Keratinocyte (primary cell): ENCODE measurements at regions not wholly inside any gene's neighbourhood (a gene's known extent, or its start where the extent isn't known, plus 50 kb on each side); places are given as distances from the start of the nearest gene placed in this dataset.

ENCODE experiments used
- DNase-seq: peaks from one replicate; pipeline ENCODE4 v3.0.0-alpha.2; 2011; ENCODE audit warnings: low read depth, missing footprints, low spot score
- FAIRE-seq: peaks from 2 replicates; lab custom pipeline; 2011; peaks lifted over from hg19 to GRCh38; lab: Jason Lieb, UNC
- H2AFZ ChIP-seq: 2 replicates; pipeline ENCODE4 v1.6.0; 2012; ENCODE audit warnings: low read length, control low read depth, inconsistent platforms; ENCODE audit not compliant: control insufficient read depth
- H3K27ac ChIP-seq: 2 replicates; pipeline ENCODE4 v1.5.1; 2011; ENCODE audit warnings: low read length; ENCODE audit not compliant: control insufficient read depth, insufficient read depth
- H3K27me3 ChIP-seq: 3 replicates; pipeline ENCODE4 v1.6.0; 2011; ENCODE audit warnings: low read length; ENCODE audit not compliant: control insufficient read depth, insufficient read depth; ENCODE audit errors: extremely low read depth
- H3K36me3 ChIP-seq, 2 experiments: 2 replicates in 1 of 2; 3 replicates in 1 of 2; pipeline ENCODE4 v1.5.1; 2011; ENCODE audit warnings: low read length in 2 of 2, mild to moderate bottlenecking in 1 of 2; ENCODE audit not compliant: control insufficient read depth in 2 of 2, insufficient read depth in 2 of 2; ENCODE audit errors: extremely low read depth in 1 of 2
- H3K4me1 ChIP-seq: 3 replicates; pipeline ENCODE4 v1.5.1; 2011; ENCODE audit warnings: low read length; ENCODE audit not compliant: control insufficient read depth, insufficient read depth; ENCODE audit errors: extremely low read depth
- H3K4me2 ChIP-seq: 3 replicates; pipeline ENCODE4 v1.6.0; 2011; ENCODE audit warnings: low read depth, low read length; ENCODE audit not compliant: control insufficient read depth, insufficient read depth; ENCODE audit errors: extremely low read depth
- H3K4me3 ChIP-seq, 3 experiments: fragments of 200-600 bp in 1 of 3; sonication (generic) in 1 of 3; 2 replicates in 2 of 3; 3 replicates in 1 of 3; pipeline ENCODE4 v1.5.1; 2011 to 2016; ENCODE audit warnings: low read length in 3 of 3, mild to moderate bottlenecking in 3 of 3, control low read depth in 2 of 3, inconsistent platforms in 1 of 3, low read depth in 1 of 3, mixed read lengths in 1 of 3, mixed run types in 1 of 3, moderate library complexity in 1 of 3; ENCODE audit not compliant: control insufficient read depth in 2 of 3, insufficient read depth in 2 of 3; ENCODE audit errors: extremely low read depth in 1 of 3
- H3K79me2 ChIP-seq: 2 replicates; pipeline ENCODE4 v1.6.0; 2012; ENCODE audit warnings: low read length; ENCODE audit not compliant: control insufficient read depth, insufficient read depth
- H3K9ac ChIP-seq: 3 replicates; pipeline ENCODE4 v1.6.0; 2011; ENCODE audit warnings: low read length; ENCODE audit not compliant: control insufficient read depth, insufficient read depth; ENCODE audit errors: extremely low read depth
- H3K9me1 ChIP-seq: 3 replicates; pipeline ENCODE4 v1.6.0; 2011; ENCODE audit warnings: low read length; ENCODE audit not compliant: control insufficient read depth, insufficient read depth; ENCODE audit errors: extremely low read depth
- H3K9me3 ChIP-seq: 2 replicates; pipeline ENCODE4 v1.5.1; 2012; ENCODE audit warnings: low read depth, low read length; ENCODE audit not compliant: control insufficient read depth
- H4K20me1 ChIP-seq: 3 replicates; pipeline ENCODE4 v1.6.0; 2011; ENCODE audit warnings: low read length; ENCODE audit not compliant: control insufficient read depth, insufficient read depth; ENCODE audit errors: extremely low read depth
- CTCF ChIP-seq, 3 experiments: IDR thresholded peaks in 1 of 3; conservative IDR thresholded peaks in 1 of 3; optimal IDR thresholded peaks in 1 of 3; 2 replicates in 2 of 3; 3 replicates in 1 of 3; pipeline versions ENCODE3 to v1.5.1; 2011; ENCODE audit warnings: low read length in 3 of 3, mild to moderate bottlenecking in 3 of 3, moderate library complexity in 2 of 3, control low read depth in 1 of 3, inconsistent platforms in 1 of 3; ENCODE audit not compliant: insufficient read depth in 2 of 3; ENCODE audit errors: extremely low read depth in 1 of 3
- EZH2 ChIP-seq: IDR thresholded peaks from one replicate; pipeline ENCODE4 v1.6.1; 2012; ENCODE audit warnings: inconsistent platforms, mild to moderate bottlenecking, low read length, moderate library complexity
- dilution Hi-C: fragments of 300-500 bp; cut with MboI; formaldehyde crosslinking; loops from one replicate; pipeline ENCODE4 v1.7.0; 2020; ENCODE audit warnings: low sequenced_read_pairs; ENCODE audit not compliant: extremely low pct_ligation_motif_present

- Histone ChIP-seq H4K20me1 (no peaks in the 10 kb centered on the region), H3K4me2 (no peak overlapping the region), H3K4me1 (no peaks in the 10 kb centered on the region), H3K9me3 (no peaks in the 10 kb centered on the region), H3K27ac (no peak overlapping the region), H3K9ac (no peak overlapping the region), H3K9me1 (no peaks in the 10 kb centered on the region), H3K27me3 (no peaks in the 10 kb centered on the region), H3K4me3 (no peak overlapping the region), H2AFZ (no peak overlapping the region), H3K36me3 (no peaks in the 10 kb centered on the region), H3K79me2 (no peaks in the 10 kb centered on the region)
- dilution Hi-C loops: loop anchor here (25.0 kb wide), 1 partner anchor 191 kb away; no protein-coding TSS in a partner anchor
- no peak for TF ChIP-seq EZH2
- DNase-seq: no peak
- FAIRE-seq: no peak
These were observed 81.0 kb upstream of the SGIP1 start for GRCh38 chr1:66452982-66453381.

DNA sequence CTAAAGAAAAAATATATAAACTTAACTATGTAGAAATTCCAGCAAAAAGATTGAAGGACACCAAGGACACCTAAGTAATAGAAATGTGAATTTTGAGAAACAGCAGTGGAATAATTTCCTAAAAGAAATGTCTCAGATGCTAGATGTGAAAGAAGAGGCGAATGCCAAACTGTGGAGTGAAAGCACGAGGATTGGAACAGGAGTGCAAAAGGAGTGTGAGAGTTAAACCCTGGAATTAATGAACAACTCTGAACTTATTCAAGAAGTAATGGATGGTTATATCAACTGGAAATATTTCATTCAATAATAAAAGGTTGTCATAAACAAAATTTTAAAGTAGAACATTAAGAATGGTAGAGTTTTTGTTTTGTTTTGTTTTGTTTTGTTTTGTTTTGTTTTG is 78.5 kb upstream of the SGIP1 start:
- FAIRE-seq: no peak
- no peak for DNase-seq
- Histone ChIP-seq H3K9me1 (no peaks in the 10 kb centered on the region), H3K4me2 (no peak overlapping the region), H3K9ac (no peak overlapping the region), H3K79me2 (no peaks in the 10 kb centered on the region), H2AFZ (no peak overlapping the region), H3K36me3 (no peaks in the 10 kb centered on the region), H4K20me1 (no peaks in the 10 kb centered on the region), H3K4me1 (no peaks in the 10 kb centered on the region), H3K9me3 (no peaks in the 10 kb centered on the region), H3K4me3 (no peak overlapping the region), H3K27ac (no peak overlapping the region), H3K27me3 (no peaks in the 10 kb centered on the region)
- dilution Hi-C loops: loop anchor here (25.0 kb wide), 1 partner anchor 193 kb away; no protein-coding TSS in a partner anchor
- TF ChIP-seq EZH2 (no peak), CTCF (optimal IDR thresholded peaks at IDR 0.05 in 1 of 3, IDR thresholded peaks at IDR 0.05 in 1 of 3, conservative IDR thresholded peaks at IDR 0.05 in 1 of 3; ENCODE audit: extremely low read depth in 1 of 3, insufficient read depth in 2 of 3, low read length in 3 of 3) (no peak)

DNA sequence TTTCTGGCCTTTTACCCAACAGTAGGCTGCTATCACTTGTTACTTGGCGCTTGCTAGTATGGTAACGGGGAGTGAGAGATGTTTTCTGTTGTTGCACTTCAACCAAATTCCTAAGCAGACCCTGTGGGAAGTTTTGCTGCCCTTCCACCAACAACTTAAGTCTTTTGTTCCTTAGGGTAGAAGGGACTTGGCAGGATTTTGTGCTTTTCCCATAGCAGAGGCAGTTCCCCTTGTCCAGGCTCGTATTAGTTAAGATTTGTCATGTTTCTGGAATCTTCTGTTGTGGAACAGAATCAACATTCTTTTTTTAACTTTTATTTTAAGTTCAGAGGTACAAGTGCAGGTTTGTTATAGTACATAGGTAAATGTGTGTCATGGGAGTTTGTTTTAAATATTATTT is 73.2 kb upstream of the SGIP1 start:
- H3K4me2 ChIP-seq: no peak overlapping the region
- no peaks in the 10 kb centered on the region for H3K36me3 ChIP-seq
- dilution Hi-C loops: loop anchor here (25.0 kb wide), 1 partner anchor 198 kb away; no protein-coding TSS in a partner anchor
- H2AFZ ChIP-seq: no peak overlapping the region
- FAIRE-seq (no peak), DNase-seq (no peak)
- no peaks in the 10 kb centered on the region for H3K9me1 ChIP-seq
- H3K9ac ChIP-seq: no peak overlapping the region
- H3K27ac ChIP-seq: no peak overlapping the region
- TF ChIP-seq EZH2 (no peak), CTCF (optimal IDR thresholded peaks at IDR 0.05 in 1 of 3, IDR thresholded peaks at IDR 0.05 in 1 of 3, conservative IDR thresholded peaks at IDR 0.05 in 1 of 3; ENCODE audit: extremely low read depth in 1 of 3, insufficient read depth in 2 of 3, low read length in 3 of 3) (no peak)
- H3K27me3 ChIP-seq: no peaks in the 10 kb centered on the region
- no peaks in the 10 kb centered on the region for H3K79me2 ChIP-seq
- peaks cover 10% of the 10 kb centered on the region for H3K4me1 ChIP-seq
- no peaks in the 10 kb centered on the region for H4K20me1 ChIP-seq
- H3K9me3 ChIP-seq: peaks cover 3% of the 10 kb centered on the region
- H3K4me3 ChIP-seq: no peak overlapping the region
